ENCODE measurements at regions not wholly inside any gene's neighbourhood (a gene's known extent, or its start where the extent isn't known, plus 50 kb on each side); places are given as distances from the start of the nearest gene placed in this dataset.
"Not testable (repeated sequence)": the region's sequence is repeated elsewhere in the genome, so short reads cannot be mapped to it uniquely, and the experiment has no call there.

DNA sequence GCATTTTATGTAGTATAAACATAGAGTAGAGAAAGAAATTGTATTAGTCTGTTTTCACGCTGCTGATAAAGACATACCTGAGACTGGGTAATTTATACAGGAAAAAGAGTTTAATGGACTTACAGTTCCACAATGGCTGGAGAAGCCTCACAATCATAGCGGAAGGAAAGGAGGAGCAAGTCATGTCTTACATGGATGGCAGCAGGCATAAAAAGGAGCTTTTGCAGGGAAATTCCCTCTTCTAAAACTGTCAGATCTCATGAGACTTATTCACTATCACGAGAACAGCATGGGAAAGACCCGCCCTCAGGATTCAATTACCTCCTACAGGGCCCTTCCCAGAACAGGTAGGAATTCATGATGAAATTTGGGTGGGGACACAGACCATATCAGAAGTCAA is 98.1 kb downstream of the ARRDC3 start:
- DNase-seq (ENCODE audit: low spot score), result not testable (repeated sequence)

DNA sequence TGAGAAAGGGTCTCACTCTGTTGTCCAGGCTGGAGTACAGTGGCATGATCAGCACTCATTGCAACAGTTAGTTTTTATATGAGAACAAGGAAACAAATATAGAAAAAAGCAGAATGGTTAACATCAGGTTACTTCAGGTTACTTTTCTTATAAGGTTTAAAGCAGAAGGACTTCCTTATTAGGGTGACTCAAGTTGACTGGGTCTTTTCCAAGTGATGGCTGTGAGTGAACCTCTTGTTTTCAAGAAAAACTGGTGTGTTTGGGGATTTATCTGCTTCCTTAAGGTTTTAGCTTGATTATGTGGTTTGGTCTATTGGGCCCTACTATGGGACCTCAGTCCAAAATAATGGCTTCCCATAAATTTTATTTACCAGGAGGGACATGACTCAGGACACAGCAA is 99.2 kb downstream of the ARRDC3 start:
- no peak for DNase-seq (ENCODE audit: low spot score)

DNA sequence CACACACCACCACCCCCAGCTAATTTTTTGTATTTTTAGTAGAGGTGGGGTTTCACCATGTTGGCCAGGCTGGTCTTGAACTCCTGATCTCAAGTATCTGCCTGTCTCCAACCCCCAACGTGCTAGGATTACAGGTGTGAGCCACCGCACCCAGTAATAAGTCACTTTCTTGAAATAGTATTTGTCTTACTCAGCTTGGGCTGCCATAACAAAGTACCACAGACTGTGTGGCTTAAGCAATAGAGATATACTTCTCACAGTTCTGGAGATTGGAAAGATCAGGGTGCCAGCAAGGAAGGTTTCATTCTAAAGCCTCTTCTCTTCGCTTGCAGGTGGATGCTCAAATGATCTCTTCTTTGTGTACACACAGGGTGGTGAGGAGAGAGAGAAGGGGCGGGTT is 99.8 kb downstream of the ARRDC3 start:
- no peak for DNase-seq (ENCODE audit: low spot score)

DNA sequence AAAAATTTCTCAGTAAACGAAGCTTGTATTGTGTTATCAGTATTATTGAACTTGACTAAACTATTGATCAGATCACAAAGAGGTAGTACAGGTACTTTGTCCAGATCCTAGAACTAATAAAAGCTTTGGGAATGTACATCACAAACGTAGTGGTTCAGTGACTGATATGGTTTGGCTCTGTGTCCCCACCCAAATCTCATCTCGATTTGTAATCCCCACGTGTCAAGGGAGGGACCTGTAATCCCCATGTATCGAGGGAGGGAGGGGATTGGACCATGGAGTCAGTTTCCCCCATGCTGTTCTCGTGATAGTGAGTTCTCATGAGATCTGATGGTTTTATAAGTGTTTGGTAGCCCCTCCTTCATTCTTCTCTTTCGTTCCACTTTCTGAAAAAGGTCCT is 100.9 kb downstream of the ARRDC3 start:
- DNase-seq (ENCODE audit: low spot score), result no peak

DNA sequence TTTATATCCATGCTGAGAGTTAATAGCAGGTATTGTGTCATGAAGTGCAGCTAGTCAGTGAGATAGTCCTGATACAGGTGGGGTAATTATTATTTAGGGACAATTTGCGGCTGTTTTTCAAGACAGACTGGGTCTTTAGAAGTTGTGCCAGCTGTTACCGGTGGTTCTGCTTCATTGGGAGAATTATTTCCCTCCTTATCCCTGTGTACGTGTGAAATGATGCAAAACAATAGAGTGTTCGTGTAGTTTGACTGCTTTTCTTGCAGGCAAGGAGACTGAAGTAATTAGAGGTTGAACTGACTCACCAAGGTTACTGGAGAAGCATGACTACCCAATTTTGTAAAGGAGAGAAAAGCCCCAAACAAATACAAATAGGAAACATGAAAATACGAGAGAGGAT is 101.7 kb downstream of the ARRDC3 start:
- no peak for DNase-seq (ENCODE audit: low spot score)

DNA sequence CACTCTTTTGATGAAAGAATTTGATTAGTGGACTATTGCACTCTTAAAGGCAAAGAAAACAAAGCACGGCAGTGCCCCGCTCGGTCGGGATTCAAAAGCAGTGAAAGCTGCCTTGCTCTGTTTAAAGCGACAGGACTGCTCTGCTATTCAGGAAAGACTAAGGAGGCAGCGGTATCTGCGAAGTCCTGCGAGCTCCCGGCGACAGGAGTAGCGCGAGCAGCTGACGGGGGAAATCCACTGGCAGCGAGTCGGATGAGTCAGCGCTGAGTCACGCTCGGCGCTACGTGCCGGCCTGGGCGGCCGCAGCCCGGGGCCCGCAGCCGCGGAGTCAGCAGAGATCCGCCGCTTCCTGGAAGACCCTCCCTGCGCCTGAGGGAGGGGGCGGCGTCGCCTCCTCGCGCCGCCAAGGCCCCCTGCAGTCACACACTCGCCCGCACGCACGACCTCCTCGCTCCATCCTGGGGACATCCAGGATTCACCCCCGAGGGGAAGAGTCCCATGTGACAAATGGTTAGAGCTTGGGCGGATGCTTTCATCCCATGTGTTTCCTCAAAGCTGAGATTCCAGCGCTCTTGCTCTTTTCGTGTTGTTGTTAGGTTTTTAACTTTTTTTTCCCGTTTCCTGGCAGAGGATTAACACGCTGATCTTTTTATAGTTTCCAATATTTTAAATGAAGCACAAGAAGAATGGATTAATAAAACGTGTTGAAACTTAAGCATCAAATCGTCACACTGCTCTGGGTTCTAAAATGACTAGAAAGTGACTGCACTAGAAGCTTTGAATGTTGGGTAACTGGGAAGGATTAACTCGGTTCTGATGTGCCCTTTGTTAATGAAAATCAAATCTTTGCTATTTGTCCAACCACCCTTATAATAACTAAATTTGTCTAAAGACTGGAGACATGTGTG is 102.5 kb downstream of the ARRDC3 start:
- DNase-seq (ENCODE audit: low spot score), result peak; percentile 98

DNA sequence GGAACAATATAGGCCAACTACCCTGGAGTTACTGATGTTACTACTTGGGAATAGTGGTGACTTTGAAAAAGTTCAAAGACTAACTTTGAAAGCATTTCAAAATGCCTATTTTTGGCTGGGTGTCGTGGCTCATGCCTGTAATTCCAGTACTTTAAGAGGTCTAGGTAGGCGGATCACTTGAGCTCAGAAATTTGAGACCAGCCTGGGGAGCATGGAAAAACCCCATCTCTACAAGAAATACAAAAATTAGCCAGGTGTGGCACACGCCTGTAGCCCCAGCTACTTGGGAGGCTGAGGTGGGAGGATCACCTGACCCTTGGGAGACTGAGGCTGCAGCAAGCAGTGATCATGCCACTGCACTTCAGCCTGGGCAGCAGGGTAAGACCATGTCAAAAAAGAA is 105.3 kb downstream of the ARRDC3 start:
- no peak for DNase-seq (ENCODE audit: low spot score)

DNA sequence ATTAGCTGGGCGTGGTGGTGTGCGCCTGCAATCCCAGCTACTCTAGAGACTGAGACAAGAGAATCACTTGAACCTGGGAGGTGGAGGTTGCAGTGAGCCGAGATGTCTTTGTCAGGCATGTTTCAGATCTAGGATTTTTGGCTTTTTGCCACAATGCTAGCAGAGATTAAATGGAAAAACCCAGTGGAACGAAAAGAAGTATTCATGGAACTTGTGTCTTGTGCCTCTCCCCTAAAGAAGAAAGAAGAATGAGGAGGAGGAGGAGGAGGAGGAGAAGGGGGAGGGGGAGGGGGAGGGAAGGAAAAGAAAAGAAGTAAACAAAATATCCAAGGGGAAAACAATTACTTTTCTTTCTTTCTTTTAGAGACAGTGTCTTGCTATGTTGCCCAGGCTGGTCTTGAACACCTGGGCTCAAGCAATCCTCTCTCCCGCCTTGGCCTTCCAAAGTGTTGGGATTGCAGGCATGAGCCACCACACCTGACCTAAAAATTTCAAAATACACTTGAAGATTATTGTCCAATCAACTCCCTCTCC is 106.0 kb downstream of the ARRDC3 start:
- no peak for DNase-seq (ENCODE audit: low spot score)

DNA sequence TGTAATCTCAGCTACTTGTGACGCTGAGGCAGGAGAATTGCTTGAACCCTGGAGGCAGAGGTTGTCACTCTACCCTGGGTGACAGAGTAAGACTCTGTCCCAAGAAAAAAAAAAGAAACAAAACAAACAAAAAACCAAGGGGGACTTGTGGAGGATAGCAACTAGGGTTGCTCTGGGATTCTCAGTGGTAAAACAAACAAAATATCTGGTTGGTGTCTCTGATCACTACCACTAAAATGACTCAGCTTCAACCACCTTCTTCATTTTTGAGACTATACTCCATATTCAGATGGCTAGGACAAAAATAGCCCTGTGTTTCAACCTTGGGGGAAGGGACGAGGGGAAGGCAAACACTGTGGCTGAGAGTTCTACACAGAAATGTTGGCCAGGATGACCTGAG is 110.3 kb downstream of the ARRDC3 start:
- DNase-seq (ENCODE audit: low spot score), result no peak

DNA sequence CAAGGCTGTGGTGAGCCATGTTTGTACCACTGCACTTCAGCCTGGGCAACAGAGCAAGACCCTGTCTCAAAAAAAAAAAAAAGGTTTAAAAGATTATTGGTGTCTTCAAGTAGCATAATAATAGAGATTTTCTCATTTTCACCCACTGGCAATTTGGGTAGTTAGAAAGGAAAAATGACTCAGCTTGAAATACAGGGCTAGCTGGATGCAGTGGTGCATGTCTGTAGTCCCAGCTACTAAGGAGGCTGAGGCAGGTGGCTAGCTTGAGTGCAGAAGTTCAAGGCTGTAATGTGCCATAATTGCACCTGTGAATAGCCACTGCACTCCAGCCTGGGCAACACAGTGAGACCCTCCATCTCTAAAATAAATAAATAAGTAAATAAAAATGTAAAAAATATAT is 111.1 kb downstream of the ARRDC3 start:
- DNase-seq (ENCODE audit: low spot score), result no peak

DNA sequence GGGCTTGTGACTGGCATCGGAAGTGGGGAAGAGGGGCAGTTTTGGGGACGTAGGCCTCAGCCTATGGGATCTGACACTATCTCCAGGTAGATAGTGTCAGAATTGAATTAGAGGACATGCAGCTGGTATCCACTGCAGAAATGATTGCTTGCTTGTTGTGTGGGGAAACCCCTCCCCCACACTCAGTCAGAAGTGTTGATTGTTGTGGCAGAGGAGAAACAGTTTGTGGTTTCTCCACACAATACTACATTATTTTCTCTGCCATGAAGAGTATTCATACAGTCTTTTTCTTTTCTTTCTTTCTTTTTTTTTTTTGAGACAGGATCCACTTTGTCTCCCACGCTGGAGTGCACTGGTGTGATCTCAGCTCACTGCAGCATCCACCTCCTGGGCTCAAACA is 113.9 kb downstream of the ARRDC3 start:
- no peak for DNase-seq (ENCODE audit: low spot score)

DNA sequence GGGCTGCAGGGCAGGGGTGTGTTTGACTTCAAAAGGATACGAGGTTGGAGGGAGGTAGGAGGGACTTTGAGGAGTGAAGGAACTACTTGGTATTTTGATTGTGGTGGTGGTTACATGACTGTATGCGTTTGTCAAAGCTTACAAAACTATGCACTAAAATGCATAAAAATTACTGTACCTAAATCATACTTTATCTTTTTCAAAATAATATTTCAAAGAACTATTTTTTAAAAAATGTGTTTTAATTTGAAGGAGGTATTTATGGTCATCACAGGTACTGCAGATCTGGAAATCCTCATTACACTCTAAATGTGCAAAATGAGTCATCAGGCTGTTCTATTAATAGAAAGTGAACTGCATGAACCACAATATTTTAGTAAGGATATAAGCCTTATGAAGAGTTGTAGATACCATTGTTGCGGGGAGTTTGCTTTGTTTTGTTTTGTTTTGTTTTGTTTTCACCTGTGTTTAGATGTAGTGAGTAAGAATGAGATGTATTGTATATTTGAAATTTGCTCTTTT is 116.9 kb downstream of the ARRDC3 start:
- DNase-seq (ENCODE audit: low spot score), result no peak

DNA sequence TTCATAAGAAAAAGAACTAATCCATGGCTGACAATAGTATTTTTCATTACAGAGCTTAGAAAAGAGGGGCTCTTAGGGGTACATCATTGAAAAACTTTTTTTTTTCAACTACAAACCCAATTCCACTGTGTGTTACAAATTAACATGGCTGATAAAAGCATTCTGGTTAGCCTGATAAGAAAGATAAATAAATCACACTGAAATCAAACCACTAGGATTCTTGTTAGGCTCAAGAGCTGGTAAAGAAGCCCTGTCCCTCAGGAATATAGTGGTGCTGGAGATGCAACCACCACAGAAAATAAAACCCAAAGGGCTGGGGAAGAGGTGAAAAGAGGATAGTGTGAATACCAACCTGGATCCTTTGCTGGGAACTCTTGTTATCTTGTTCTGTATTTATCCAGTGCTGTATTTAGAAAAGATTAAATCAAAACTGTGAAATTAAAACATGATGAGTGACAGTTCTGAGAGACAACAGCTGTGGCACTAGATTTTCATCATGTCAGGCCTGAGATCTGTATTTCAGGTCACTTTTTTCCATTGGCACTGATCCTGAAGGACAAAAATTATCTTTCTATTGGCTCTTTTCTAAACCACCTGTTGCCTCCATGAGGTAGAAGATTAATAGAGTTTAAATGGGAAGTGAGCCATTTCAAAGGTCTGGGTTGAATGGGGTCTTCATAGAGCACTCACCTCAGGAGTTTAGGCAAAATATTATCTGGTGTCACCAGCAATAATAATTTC is 118.6 kb downstream of the ARRDC3 start:
- DNase-seq (ENCODE audit: low spot score), result no peak

DNA sequence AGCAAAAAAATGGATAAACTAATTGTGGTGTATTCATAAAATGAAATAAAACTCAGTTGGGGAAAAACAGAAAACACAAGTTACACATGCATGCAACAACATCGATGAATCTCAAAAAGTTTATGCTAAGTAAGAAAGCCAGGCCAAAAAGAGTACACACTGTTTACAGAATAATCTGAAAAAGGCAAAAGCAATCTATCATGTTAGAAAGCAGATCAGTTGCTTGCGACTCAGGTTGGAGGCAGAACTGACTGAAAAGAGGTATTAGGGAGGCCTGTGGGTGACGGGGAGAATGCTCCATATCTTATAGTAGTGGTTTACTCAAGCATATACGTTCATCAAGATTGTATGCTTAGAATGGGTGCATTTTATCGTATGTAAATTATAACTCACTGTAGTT is 119.2 kb downstream of the ARRDC3 start:
- DNase-seq (ENCODE audit: low spot score), result no peak

DNA sequence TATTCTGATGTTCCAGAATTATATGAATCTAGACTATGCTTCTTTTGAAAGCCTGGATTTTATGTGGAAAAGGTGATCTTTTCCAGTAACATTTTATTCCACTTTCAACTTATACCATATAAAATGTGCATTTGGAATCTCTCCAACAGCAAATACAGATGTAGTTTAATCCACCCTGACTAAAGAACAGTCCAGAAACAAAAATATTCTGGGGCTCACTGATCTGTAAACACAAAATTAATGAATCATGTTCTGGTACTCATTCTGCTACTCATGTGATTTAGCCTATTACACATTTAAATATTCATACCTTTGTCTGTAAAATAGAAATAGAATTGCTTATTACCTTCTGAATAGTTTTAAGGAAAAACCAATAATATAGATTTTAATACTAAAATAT is 125.8 kb downstream of the ARRDC3 start:
- no peak for DNase-seq (ENCODE audit: low spot score)

DNA sequence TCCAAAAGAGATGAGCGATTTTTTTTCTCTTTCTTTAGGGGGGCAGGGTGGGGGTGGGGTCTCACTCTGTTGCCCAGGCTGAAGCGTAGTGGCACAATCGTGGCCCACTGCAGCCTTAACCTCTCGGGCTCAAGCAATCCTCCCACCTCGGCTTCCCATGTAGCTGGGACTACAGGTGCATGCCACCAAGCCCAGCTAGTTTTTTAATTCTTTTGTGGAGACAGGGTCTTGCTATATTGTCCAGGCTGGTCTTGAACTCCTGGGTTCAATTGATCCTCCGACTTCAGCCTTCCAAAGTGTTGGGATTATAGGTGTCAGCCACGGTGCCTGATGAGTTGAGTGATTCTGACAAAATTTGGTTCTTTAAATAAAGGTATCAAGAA is 127.0 kb downstream of the ARRDC3 start:
- DNase-seq (ENCODE audit: low spot score), result no peak

DNA sequence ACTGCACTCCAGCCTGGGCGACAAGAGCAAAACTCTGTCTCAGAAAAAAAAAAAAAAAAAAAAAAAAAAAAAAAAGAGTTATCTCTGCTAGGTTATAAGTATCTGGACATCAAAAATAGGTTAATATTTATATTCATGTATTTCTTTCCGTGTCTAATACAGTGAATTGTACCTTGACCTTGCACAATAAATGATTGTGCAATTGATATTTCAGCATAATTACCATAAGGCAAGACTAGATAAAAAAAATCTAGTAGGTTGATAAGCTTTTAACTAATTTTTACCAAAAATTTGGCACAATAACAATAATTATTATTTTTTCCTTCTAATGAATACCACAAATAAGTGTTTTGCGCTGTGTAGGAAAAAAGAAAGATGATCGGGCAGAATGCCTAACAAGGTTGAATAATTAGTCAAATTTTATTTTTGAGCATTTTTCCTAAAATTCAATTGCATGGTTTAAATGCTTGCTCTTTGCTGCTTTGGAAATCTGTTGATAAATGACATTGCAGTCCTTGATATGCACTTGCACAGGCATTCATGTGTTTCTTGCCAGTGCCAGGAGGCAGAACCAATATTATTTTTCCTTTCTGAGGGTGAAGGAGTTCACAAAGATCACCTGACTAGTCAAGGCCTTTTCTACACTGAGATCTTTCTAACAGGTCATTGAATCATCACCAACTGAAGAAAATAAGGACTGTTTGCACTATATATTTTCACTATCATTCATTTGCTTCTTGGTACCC is 127.5 kb downstream of the ARRDC3 start:
- DNase-seq (ENCODE audit: low spot score), result no peak

DNA sequence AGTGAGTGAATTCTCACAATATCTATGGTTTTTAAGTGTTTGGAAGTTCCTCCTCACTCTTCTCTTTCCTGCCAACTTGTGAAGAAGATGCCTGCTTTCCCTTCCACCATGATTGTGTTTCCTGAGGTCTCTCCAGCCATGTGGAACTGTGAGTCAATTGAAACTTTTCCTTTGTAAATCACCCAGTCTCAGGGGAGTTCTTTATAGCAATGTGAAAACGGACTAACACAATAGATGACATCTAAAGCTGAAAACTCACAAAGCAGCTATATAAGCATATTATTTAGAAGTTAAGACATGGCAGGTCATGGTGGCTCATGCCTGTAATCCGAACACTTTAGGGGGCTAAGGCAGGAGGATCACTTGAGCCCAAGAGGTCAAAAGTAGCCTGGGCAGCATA is 130.2 kb downstream of the ARRDC3 start:
- no peak for DNase-seq (ENCODE audit: low spot score)

DNA sequence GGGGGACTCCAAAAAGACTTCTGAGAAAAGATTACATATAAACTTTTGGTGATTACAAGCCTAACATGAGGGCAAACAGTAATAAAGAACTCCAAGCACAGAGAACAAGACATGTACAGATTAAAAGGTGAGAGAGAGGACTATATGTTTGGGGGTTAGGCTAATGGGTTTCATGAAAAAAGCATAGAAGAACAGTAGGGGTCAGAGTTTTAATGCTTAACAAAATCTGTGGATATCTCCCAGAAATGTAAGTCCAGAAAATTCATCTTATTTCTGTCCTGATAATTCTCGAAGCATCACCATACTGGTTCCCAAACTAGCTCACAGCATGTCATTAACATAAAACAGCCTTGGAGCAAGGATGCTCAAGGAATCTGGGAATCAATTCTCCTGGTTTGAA is 137.2 kb downstream of the ARRDC3 start:
- no peak for DNase-seq (ENCODE audit: low spot score)

DNA sequence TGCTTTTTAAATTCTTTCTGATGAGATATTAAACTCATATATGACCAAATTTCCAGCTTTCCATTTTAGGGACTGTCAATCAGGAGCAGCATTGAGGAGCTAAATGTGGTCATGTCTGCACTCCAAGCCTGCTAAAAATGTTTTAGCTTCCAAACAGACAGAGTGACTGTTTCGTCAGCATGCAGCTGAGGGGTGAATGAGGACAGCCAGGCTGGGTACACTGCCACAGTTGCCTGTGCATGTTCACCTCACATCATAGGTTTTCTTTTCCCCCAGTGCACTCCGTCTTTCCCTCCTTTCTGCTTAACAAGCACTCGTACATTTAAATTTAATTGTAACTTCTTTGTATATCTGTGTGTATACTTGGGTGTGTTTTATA is 138.1 kb downstream of the ARRDC3 start:
- DNase-seq (ENCODE audit: low spot score), result no peak

DNA sequence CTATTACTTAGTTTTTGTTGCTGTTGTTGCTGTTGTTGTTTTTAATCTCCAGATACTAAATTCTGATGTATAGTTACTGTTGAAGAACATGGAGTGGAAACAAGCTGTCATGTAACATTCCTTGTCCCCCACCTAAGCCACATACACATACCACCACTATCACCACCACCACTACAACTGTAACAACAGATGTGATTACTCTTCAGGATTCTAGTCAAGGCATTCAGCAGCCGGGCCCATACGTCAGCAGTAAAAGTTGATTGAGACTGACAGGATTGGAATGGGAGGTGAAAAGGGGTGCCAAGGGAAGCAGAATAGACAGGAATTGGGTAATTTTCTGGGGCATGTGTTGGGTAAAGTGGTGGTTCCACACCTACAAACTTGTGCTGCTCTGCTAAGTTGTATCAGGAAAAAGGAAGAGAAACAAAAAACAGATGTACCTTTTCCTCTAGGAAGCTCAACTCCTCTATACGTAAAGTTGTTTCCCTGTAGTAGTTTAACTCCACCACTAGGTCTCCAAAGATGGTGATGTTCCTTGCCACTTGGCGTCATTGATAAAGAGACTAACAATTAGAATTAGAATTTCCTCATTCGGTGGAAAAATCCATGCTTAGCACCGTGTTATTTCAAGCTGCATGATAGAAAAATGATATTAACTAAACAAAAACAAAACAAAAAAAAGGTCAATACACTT is 138.6 kb downstream of the ARRDC3 start:
- DNase-seq (ENCODE audit: low spot score), result no peak
